Kidney (tissue), 13 donors: ENCODE measurements at regions not wholly inside any gene's neighbourhood (a gene's known extent, or its start where the extent isn't known, plus 50 kb on each side); places are given as distances from the start of the nearest gene placed in this dataset.
"Not testable (repeated sequence)": the region's sequence is repeated elsewhere in the genome, so short reads cannot be mapped to it uniquely, and the experiment has no call there.

Experiments used
- DNase-seq, 5 donors: peaks; one replicate each; pipeline ENCODE4 v3.0.0-alpha.2; 2013 to 2020
- FAIRE-seq: peaks from 2 replicates; lab custom pipeline; 2012; peaks lifted over from hg19 to GRCh38; lab: Jason Lieb, UNC
- H3K27ac ChIP-seq, 2 donors: one replicate each; pipeline ENCODE4 v1.7.0; 2013; ENCODE audit warnings: low read depth in 2 of 2, low read length in 2 of 2, inconsistent platforms in 1 of 2
- H3K27me3 ChIP-seq: one replicate; pipeline ENCODE4 v1.7.1; 2013; ENCODE audit warnings: low read length, inconsistent platforms; ENCODE audit not compliant: control insufficient read depth, insufficient read depth
- H3K36me3 ChIP-seq, 3 donors: one replicate each; pipeline versions ENCODE4 v1.7.0 to v1.7.1; 2013; ENCODE audit warnings: low read length in 3 of 3, control low read depth in 1 of 3, inconsistent platforms in 1 of 3; ENCODE audit not compliant: insufficient read depth in 3 of 3, control insufficient read depth in 2 of 3
- H3K4me1 ChIP-seq, 3 donors: one replicate each; pipeline versions ENCODE4 v1.7.0 to v1.7.1; 2013; ENCODE audit warnings: low read length in 3 of 3, inconsistent platforms in 1 of 3, low read depth in 1 of 3; ENCODE audit not compliant: control insufficient read depth in 2 of 3, insufficient read depth in 2 of 3
- H3K4me3 ChIP-seq, 3 donors: one replicate each; pipeline versions ENCODE4 v1.7.0 to v1.8.1; 2013; ENCODE audit warnings: low read length in 3 of 3, control low read depth in 1 of 3, inconsistent platforms in 1 of 3
- H3K9ac ChIP-seq, 3 donors: one replicate each; pipeline versions ENCODE4 v1.7.0 to v1.7.1; 2013; ENCODE audit warnings: low read length in 3 of 3, control low read depth in 1 of 3, inconsistent platforms in 1 of 3
- H3K9me3 ChIP-seq, 3 donors: one replicate each; pipeline versions ENCODE4 v1.7.0 to v1.7.1; 2013; ENCODE audit warnings: low read length in 3 of 3, control low read depth in 1 of 3, inconsistent platforms in 1 of 3; ENCODE audit not compliant: control insufficient read depth in 2 of 3, insufficient read depth in 1 of 3
- CTCF ChIP-seq: IDR thresholded peaks from 3 replicates; pipeline ENCODE4 v1.5.1; 2012; ENCODE audit warnings: mild to moderate bottlenecking, moderate library complexity, borderline replicate concordance; ENCODE audit not compliant: insufficient read depth; ENCODE audit errors: extremely low read depth
- intact Hi-C: fragments of 100-400 bp; cut with DNase I; formaldehyde crosslinking; loops from one replicate; pipeline ENCODE4 v1.11.1; 2022
- donor health status: control.
- donor health status: control.
- donor health status: control.
- donor health status: control.
- donor health status: control.
- donor health status: DM: yes; HTN: yes; CAD: no.
- donor health status: Normal renal cell carcinoma (clear cell type).

GRCh38 chr2:132270981-132271546, 109.3 kb upstream of the ANKRD30BL start:
- peaks cover 0 to 2% (median 0%) of the 10 kb centered on the region in 3 donors for H3K4me1 ChIP-seq
- no peak overlapping the region for H3K9ac ChIP-seq
- H3K27ac ChIP-seq: no peak overlapping the region
- H3K27me3 ChIP-seq: peaks cover 3% of the 10 kb centered on the region
- FAIRE-seq (no peak), DNase-seq (no peak)
- H3K4me3 ChIP-seq: no peak overlapping the region
- TF ChIP-seq CTCF: no peak
- intact Hi-C loops: no loop called here
- H3K36me3 ChIP-seq: no peaks in the 10 kb centered on the region
- H3K9me3 ChIP-seq: no peaks in the 10 kb centered on the region

- H3K36me3 ChIP-seq, H3K4me1 ChIP-seq, H3K27ac ChIP-seq, H3K4me3 ChIP-seq, H3K9ac ChIP-seq, FAIRE-seq, DNase-seq, H3K9me3 ChIP-seq, intact Hi-C loops, H3K27me3 ChIP-seq: not testable (repeated sequence)
Measured at GRCh38 chr2:132271794-132272193, 110.0 kb upstream of the ANKRD30BL start.

- no peaks in the 10 kb centered on the region for H3K4me1 ChIP-seq
- no peaks in the 10 kb centered on the region for H3K36me3 ChIP-seq
- no peak overlapping the region for H3K27ac ChIP-seq
- H3K4me3 ChIP-seq: no peak overlapping the region
- no peak overlapping the region for H3K9ac ChIP-seq
- no peak for DNase-seq
- FAIRE-seq: no peak
- no peak for TF ChIP-seq CTCF
- intact Hi-C loops: no loop called here
- H3K9me3 ChIP-seq: no peaks in the 10 kb centered on the region
- H3K27me3 ChIP-seq: no peaks in the 10 kb centered on the region
Measured at GRCh38 chr2:132272713-132273112, 111.0 kb upstream of the ANKRD30BL start.

GRCh38 chr2:132273585-132273984, 111.8 kb upstream of the ANKRD30BL start:
- H3K4me1 ChIP-seq, H3K9ac ChIP-seq, DNase-seq, H3K27ac ChIP-seq, intact Hi-C loops, FAIRE-seq, H3K27me3 ChIP-seq, H3K9me3 ChIP-seq, H3K36me3 ChIP-seq, H3K4me3 ChIP-seq: not testable (repeated sequence)
